WTC11 (cell line): ENCODE measurements at regions not wholly inside any gene's neighbourhood (a gene's known extent, or its start where the extent isn't known, plus 50 kb on each side); places are given as distances from the start of the nearest gene placed in this dataset.

ENCODE experiments used
- CTCF ChIP-seq: fragments of 200-600 bp; IDR thresholded peaks from 2 replicates; pipeline ENCODE4 v1.8.0; 2022; ENCODE audit warnings: antibody characterized with exemption
- E2F4 ChIP-seq: sonication (generic); formaldehyde crosslinking; IDR thresholded peaks from 2 replicates; pipeline ENCODE4 v1.8.1; 2022; ENCODE audit warnings: low read depth, mild to moderate bottlenecking, moderate library complexity, missing genetic modification reagents, borderline replicate concordance
- ZNF423 ChIP-seq: fragments of 250-450 bp; sonication (Bioruptor Pico); IDR thresholded peaks from 2 replicates; pipeline ENCODE4 v2.1.2; 2022; ENCODE audit warnings: mild to moderate bottlenecking, moderate library complexity

DNA sequence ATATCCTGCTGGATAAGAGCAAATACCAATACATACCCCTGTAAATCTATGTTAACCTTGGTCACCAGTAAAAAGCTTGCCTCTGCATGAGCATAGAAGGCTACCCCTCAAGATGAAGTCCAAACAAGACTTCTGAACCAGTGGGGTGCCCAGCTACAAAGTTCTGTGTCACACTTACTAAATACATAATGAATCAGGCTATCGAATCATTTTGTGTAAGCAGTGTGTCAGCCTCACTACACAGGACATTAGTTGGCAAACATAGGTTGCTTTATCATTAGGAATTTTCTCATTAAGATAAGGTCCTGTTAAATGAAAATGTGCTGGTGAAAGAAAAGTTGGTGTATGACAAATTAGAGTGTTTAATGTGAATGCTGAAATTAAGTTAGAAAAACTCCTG lies 452.0 kb downstream of the MFSD1 start:
- TF ChIP-seq CTCF: no peak
- no peak for TF ChIP-seq ZNF423
- TF ChIP-seq E2F4 (CRISPR knock-in tag): no peak
